HG03460 (cell line): ENCODE measurements at regions not wholly inside any gene's neighbourhood (a gene's known extent, or its start where the extent isn't known, plus 50 kb on each side); places are given as distances from the start of the nearest gene placed in this dataset.
"Not testable (repeated sequence)": the region's sequence is repeated elsewhere in the genome, so short reads cannot be mapped to it uniquely, and the experiment has no call there.

ENCODE experiments used
- ATAC-seq: cut with Tn5 transposase; IDR thresholded peaks from one replicate; pipeline ENCODE4 v1.9.1; 2021; ENCODE audit not compliant: unreplicated experiment

- ATAC-seq: no peak
These were observed 99.1 kb upstream of the PIK3R1 start for GRCh38 chr5:68116408-68116807.

GRCh38 chr5:68115584-68115983 is 100.0 kb upstream of the PIK3R1 start:
- ATAC-seq: no peak

GRCh38 chr5:68114378-68115040 is 101.0 kb upstream of the PIK3R1 start:
- ATAC-seq: no peak

DNA sequence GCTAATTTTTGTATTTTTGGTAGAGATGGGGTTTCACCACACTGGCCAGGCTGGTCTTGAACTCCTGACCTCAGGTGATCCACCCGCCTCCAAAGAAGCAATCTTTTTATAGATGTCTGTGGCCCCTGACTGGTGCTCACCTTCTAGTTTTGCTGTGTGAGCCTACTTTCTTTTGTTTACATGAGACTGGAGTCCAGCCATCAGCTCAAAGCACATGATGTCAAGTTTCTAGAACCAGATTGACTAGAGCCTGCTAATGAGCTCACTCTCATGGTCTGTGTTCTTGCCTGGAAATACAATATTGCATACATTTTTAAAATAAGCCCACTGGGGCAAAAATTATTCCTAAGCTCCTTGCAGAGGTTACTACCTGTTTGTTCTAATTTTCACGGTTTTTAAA is 102.9 kb upstream of the PIK3R1 start:
- no peak for ATAC-seq

- ATAC-seq: no peak
These were observed 104.7 kb upstream of the PIK3R1 start for GRCh38 chr5:68110894-68111293.

DNA sequence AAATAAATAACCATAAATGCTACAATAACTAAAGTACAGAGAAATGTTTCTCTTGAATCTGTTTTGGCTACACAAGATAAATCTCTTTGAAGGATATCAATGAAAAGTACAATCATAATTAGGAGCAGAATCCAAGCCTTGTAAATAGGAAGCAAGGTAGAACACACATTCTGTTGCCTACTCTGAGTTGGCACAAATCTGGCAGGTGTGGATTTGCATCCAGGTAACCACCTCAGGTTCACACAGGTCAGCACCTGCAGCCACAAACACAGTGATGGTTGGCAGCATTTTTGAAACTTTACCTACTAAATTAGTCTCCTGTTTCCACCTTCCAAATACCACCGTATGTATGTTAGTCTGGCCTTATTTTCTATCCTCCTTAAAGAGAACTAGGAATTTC is 105.3 kb upstream of the PIK3R1 start:
- ATAC-seq: no peak

DNA sequence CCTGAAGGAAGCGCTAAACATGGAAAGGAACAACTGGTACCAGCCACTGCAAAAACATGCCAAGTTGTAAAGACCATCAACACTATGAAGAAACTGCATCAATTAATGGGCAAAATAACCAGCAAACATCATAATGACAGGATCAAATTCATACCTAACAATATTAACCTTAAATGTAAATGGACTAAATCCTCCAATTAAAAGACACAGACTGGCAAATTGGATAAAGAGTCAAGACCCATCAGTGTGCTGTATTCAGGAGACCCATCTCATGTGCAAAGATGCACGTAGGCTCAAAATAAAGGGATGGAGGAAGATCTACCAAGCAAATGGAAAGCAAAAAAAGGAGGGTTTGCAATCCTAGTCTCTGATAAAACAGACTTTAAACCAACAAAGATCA is 111.3 kb upstream of the PIK3R1 start:
- not testable (repeated sequence) for ATAC-seq

- ATAC-seq: not testable (repeated sequence)
These were observed 112.3 kb upstream of the PIK3R1 start for GRCh38 chr5:68103297-68103696.

- no peak for ATAC-seq
These were observed 116.2 kb upstream of the PIK3R1 start for GRCh38 chr5:68099327-68099726.

- ATAC-seq: no peak
These were observed 121.9 kb upstream of the PIK3R1 start for GRCh38 chr5:68093455-68094159.

DNA sequence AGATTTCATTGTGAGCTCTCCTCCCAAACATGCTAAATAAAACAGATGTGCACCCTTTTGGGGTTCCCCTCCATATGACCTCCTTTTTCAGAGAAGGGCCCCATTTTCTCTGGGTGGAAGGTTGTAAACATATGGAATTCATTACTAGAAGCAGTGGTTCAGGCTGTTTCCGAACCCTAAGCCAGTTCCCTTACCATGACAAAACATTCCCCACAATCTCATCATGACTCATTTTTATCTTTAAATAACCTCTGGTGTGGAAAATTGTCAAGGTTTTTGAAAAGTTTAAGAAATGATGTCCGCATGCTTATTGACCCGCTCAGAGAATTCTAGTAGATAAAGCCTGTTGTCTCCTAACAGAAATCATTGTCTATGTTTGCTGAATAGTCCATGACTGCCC is 127.3 kb upstream of the PIK3R1 start:
- no peak for ATAC-seq

GRCh38 chr5:68087866-68088265 is 127.7 kb upstream of the PIK3R1 start:
- ATAC-seq: no peak

- ATAC-seq: no peak
These were observed 128.7 kb upstream of the PIK3R1 start for GRCh38 chr5:68086857-68087256.

GRCh38 chr5:68086439-68086838 is 129.1 kb upstream of the PIK3R1 start:
- no peak for ATAC-seq

GRCh38 chr5:68084396-68084795 is 131.2 kb upstream of the PIK3R1 start:
- no peak for ATAC-seq

GRCh38 chr5:68080282-68081050 is 135.1 kb upstream of the PIK3R1 start:
- no peak for ATAC-seq

GRCh38 chr5:68077349-68077894 is 138.1 kb upstream of the PIK3R1 start:
- no peak for ATAC-seq

GRCh38 chr5:68074633-68075032 is 140.9 kb upstream of the PIK3R1 start:
- no peak for ATAC-seq

DNA sequence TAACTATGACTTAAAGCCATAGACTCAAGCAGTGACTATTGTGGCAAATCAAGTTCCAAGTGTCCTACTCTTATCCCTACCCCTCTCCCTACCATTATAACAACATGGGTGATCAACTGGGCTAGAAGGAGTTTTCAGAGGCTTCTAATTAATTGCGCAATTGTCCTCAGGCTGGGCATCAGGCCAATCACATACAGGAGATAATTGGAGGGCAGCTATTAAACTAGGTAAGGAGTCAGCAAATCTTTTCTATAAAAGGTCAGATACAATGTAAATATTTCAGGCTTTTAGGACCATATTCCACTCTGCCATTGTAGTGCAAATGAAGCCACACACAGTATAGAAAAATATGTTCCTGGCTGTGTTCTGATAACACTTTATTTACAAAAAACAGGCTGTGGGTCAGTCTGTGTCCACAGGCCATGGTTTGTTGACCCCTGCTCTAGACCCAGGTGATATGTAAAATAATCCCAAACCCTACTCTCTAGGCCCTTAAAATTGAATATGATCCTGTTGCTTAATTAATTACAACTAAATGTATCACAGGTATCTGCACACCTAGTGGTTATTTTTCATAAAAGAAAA is 141.4 kb upstream of the PIK3R1 start:
- ATAC-seq: no peak

GRCh38 chr5:68071736-68072135 is 143.8 kb upstream of the PIK3R1 start:
- no peak for ATAC-seq

DNA sequence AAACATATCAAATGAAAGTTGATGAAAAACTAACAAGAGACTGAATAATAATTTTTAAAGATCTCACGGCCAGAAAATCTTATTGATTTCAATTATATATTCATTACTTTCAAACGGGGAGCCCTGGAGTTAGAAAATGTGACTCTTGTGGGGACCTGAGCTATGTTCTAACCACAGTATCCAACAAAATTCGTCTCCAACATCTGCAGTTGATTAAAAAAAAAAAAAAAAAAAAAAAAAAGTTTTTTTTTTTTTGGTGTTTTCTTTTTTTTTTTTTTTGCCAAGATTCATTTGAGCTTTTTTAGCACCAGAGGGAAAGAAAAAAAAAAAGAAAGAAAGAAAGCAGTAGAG is 144.3 kb upstream of the PIK3R1 start:
- no peak for ATAC-seq
